Right renal pelvis (tissue), 4 donors: ENCODE measurements at regions not wholly inside any gene's neighbourhood (a gene's known extent, or its start where the extent isn't known, plus 50 kb on each side); places are given as distances from the start of the nearest gene placed in this dataset.

ENCODE experiments used
- DNase-seq, 4 donors: peaks; one replicate each; pipeline ENCODE4 v3.0.0-alpha.2; 2013; ENCODE audit warnings: low read depth in 4 of 4, low spot score in 3 of 4, missing footprints in 1 of 4

GRCh38 chr12:105967038-105967776 lies 171.5 kb downstream of the NUAK1 start:
- no peak for DNase-seq

DNA sequence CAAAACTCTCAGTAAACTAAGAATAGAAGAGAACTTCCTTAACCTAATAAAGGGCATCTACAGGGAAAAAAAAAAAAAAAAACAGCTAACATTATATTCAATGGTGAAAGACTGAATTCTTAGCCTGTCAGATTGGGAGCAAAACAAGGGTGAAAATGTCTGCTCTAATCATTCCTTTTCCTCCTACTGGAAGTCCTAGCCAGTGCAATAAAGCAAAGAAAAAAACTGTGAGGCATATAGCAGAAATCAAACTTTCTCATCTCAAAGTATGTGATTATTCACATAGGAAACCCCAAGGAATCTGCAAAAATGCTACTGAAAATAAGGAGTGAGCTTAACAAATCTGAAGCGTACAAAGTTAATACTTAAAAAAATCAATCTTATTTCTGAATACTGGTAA lies 170.7 kb downstream of the NUAK1 start:
- no peak for DNase-seq

- DNase-seq = no peak
These were observed 167.9 kb downstream of the NUAK1 start for GRCh38 chr12:105970885-105971284.

DNA sequence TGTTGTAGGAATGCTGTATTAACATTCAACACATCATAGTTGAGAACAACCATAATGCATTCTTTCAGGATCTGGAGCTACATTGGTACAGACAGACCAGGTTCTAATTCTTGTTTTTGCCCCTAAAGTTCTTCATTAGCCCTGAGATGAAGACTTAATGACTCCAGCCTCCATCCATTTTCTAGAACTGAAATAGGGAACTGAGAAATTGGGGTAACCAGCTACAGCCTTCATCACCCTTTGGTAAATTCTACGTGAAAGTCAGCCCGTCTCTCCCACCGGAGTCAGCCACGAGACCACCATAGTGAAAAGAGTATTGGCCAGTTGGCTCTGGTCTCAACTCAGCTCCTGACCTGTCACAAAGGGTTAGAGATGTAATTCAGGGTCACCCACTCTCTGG lies 164.0 kb downstream of the NUAK1 start:
- no peak for DNase-seq

GRCh38 chr12:105975351-105975750 lies 163.4 kb downstream of the NUAK1 start:
- DNase-seq = no peak

GRCh38 chr12:105977236-105977635 lies 161.5 kb downstream of the NUAK1 start:
- DNase-seq = no peak

DNA sequence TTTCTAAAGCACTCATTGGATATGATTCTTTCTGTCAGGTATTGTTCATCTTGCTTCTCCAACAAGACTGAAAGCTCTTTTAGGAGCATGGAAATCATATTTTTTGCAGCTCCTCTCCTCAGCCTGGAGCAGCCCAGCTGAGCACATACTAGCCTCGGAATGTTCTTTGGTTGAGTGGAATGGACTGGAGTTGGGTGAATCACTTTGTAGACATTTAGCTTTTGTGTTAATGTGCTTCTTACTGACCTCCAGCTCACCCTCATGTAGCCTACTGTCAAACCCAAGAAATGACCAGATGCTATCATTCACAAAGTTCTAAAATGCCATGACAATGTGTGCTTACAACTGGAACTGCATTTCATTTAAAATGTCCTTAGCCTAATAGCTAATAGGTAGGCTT lies 161.1 kb downstream of the NUAK1 start:
- no peak for DNase-seq

GRCh38 chr12:105978276-105978675 lies 160.5 kb downstream of the NUAK1 start:
- DNase-seq = no peak

DNA sequence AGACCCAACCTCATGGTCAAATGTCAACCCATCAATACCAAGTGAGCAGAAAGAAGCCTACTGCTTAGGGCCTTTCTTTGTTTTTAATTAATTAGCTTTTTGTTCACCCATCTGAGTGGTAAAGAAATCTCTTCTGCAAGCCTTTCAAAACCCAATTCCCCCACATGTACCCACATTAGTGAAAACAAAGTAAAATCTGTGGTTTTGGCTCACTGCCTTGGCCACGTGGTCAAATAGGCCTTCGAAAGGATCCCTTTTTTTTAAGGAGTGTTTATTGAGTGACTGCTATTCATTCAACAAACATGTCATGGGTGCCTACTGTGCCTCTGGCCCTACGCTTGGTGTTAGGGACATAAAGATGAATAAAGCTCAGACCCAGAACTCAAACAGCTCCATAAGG lies 160.1 kb downstream of the NUAK1 start:
- no peak for DNase-seq

GRCh38 chr12:105980085-105980484 lies 158.7 kb downstream of the NUAK1 start:
- DNase-seq = no peak

GRCh38 chr12:105980533-105980932 lies 158.2 kb downstream of the NUAK1 start:
- no peak for DNase-seq

DNA sequence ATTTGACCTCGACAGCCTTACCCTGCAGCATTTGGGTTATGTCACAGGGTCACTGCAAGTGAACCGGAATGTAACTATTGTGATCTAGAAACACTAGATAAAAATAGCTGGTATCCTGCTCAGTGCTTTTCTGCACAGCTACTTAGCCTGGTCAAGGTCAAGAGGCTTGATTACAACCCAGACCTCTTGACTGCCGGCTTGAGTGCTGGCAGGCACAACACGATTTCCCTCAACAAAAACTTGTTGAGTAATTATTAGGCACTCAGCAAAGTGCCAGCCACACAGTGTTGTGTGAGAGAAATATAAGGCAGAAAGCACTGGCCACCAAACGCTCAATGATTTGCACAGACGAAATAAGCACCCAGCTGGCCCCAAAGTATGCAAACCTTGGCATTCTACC lies 156.7 kb downstream of the NUAK1 start:
- DNase-seq = no peak

- DNase-seq = no peak
These were observed 155.0 kb downstream of the NUAK1 start for GRCh38 chr12:105983622-105984320.

- no peak for DNase-seq
These were observed 153.4 kb downstream of the NUAK1 start for GRCh38 chr12:105985383-105985782.

DNA sequence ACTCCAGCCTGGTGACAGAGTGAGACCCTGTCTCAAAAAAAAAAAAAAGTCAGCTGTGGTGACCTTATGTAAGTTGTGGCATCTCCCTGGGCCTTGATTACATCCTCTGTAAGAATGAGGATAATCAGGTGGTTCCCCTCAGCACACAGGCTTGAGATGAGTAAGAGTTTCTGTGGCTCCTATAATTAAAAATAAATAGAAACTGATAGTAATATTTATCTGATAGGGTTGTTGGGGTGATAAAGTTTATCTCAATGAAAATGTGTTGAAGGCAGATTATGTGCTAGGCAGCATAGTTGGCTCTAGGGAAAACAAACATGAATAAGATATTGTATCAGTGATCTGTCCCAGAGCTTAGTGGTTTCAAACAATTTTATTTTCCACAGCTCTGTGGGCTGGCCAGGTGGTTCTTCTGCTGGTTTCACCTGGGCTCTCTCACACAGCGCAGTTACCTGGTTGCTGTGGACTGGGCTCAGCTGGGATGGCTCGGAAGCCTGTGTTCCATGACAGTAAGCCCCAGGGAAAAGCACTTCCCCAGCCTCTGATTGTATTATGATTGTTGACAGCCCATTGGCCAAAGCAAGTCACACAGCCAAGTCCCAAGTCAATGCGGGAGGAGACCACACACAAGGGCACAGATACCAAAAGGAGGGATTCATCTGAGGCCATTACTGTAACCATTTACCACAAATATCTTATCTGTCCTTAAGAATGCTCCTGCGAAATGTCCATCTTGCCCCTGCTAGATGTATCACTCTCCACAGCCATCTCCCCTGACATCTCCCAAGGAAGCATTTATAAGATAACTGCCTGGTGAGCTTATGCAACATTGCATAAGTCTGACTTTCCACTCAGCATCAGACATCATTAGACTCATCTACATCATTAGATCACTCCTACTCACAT lies 151.7 kb downstream of the NUAK1 start:
- DNase-seq = no peak

- no peak for DNase-seq
These were observed 151.1 kb downstream of the NUAK1 start for GRCh38 chr12:105987685-105988035.

GRCh38 chr12:105992849-105993740 lies 145.7 kb downstream of the NUAK1 start:
- DNase-seq = no peak

DNA sequence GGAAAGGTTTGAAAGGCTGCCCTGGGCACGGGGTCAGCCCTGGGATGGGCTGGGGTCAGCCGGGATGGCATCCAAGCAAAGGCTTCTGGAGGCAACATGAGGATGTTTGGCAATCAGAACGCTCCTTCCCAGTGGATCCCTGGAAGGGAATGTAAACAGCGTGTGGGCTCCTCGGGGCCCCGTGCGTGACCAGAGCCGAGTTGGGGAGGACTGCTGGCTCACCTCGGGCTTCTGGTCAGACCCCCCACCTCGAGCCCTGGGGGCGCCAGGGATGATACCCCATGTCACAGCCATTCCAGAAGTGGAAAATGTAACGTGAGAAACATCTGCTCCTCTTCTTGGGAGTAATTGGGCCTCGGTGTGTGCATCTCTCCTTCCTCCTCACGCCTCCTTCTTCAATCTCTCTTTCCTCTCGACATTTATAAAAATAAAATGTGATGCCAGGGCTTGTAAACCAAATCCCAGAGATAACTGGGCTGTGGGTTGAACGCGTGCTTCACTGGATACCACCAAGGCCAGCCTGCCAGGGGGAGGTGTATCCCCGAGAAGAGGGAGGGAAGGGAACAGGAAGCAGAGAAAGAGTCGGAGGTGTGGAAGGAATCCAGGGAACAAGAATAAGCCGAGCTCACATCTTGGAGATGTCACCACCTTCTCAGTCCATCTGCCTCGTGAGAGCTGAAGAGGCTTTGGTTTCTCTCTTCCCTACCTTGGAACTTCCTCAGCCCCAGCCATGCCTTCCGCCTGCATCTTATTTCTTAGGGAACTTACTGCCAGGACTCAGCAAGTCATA lies 144.8 kb downstream of the NUAK1 start:
- no peak for DNase-seq

- no peak for DNase-seq
These were observed 142.8 kb downstream of the NUAK1 start for GRCh38 chr12:105995961-105996431.
